Mucosa of descending colon (tissue), 3 donors: ENCODE measurements at regions not wholly inside any gene's neighbourhood (a gene's known extent, or its start where the extent isn't known, plus 50 kb on each side); places are given as distances from the start of the nearest gene placed in this dataset.

Experiments used
- ATAC-seq: fragments of 200-7000 bp; cut with Tn5 transposase; one replicate; pipeline ENCODE4 v1.9.1; 2020; ENCODE audit warnings: mild to moderate bottlenecking, moderate library complexity
- DNase-seq, 3 donors: peaks; one replicate each; pipeline ENCODE4 v3.0.0-alpha.2; 2020
- H3K36me3 ChIP-seq: fragments of 200-600 bp; one replicate; pipeline ENCODE4 v1.8.0; 2021; ENCODE audit warnings: low read depth, mild to moderate bottlenecking
- H3K4me1 ChIP-seq: fragments of 200-600 bp; one replicate; pipeline ENCODE4 v1.8.0; 2021; ENCODE audit warnings: low read depth, mild to moderate bottlenecking
- H3K4me3 ChIP-seq: fragments of 200-600 bp; one replicate; pipeline ENCODE4 v1.8.0; 2021; ENCODE audit warnings: mild to moderate bottlenecking
- H3K9me3 ChIP-seq: fragments of 200-600 bp; one replicate; pipeline ENCODE4 v1.8.0; 2021; ENCODE audit warnings: mild to moderate bottlenecking
- intact Hi-C, 2 donors: fragments of 100-400 bp; cut with DNase I in 1 of 2; cut with micrococcal nuclease in 1 of 2; formaldehyde crosslinking; loops; one replicate each; pipeline versions ENCODE4 v1.11.0 to v1.11.1; 2022; cut with DNase I, micrococcal nuclease
- TF ChIP-seq, protein P1 (sequence below): fragments of 200-600 bp; IDR thresholded peaks from one replicate; pipeline ENCODE4 v1.8.0; 2022; ENCODE audit warnings: antibody characterized with exemption, mild to moderate bottlenecking
- donor health status: DM: no; HTN: no; CAD: no; lungs with moderate emphysema.
- donor health status: DM: no; HTN: no; CAD: no.
- donor health status: DM: no; HTN: yes; CAD: no.

DNA sequence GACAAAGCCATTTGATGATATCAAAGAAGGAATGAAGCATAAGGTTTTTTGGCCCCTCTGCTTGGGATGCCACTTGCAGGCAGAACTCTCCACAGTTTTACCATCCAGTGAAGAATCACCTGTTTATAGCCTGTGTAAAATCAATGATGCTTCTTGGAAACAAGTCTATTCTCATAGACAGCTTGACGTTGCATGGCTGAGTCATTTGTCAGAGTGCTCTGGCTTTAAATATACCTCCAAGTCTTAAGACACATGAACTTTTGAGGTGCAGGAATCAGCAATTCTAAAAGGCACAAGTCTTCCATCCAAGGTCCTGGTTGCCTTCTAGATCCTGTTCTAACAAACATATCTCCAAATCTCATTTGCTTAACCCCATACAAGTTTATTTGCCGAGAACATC lies 53.6 kb upstream of the KIRREL3 start:
- ATAC-seq (no peak), DNase-seq (no peak)
- TF ChIP-seq, protein P1, sequence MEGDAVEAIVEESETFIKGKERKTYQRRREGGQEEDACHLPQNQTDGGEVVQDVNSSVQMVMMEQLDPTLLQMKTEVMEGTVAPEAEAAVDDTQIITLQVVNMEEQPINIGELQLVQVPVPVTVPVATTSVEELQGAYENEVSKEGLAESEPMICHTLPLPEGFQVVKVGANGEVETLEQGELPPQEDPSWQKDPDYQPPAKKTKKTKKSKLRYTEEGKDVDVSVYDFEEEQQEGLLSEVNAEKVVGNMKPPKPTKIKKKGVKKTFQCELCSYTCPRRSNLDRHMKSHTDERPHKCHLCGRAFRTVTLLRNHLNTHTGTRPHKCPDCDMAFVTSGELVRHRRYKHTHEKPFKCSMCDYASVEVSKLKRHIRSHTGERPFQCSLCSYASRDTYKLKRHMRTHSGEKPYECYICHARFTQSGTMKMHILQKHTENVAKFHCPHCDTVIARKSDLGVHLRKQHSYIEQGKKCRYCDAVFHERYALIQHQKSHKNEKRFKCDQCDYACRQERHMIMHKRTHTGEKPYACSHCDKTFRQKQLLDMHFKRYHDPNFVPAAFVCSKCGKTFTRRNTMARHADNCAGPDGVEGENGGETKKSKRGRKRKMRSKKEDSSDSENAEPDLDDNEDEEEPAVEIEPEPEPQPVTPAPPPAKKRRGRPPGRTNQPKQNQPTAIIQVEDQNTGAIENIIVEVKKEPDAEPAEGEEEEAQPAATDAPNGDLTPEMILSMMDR, result no peak
- peaks cover 11% of the 10 kb centered on the region for H3K4me1 ChIP-seq
- intact Hi-C loops, result no loop called here
- H3K4me3 ChIP-seq, result no peak overlapping the region
- no peaks in the 10 kb centered on the region for H3K36me3 ChIP-seq
- H3K9me3 ChIP-seq, result no peaks in the 10 kb centered on the region

DNA sequence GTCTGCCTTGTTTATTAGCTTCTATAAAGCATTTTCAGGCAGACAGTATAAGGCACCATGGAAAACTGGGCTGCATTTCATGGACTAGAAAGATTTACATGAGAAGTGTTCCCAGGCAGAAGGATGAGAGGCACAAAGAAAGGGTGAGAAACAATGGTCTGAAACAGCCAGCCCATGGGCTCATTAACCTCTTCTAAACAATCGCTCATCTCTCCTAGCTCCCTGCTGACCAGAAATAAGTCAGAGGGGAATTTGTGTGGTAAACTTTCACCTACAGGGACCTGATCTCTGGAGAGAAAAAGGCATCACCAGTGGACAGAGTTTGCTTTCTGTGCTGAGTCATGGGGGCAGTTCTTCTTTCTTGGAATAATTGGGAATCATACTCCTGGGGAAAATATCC lies 51.8 kb upstream of the KIRREL3 start:
- H3K4me3 ChIP-seq, result no peak overlapping the region
- no peak for ATAC-seq
- intact Hi-C loops, result no loop called here
- no peaks in the 10 kb centered on the region for H3K36me3 ChIP-seq
- H3K9me3 ChIP-seq, result no peaks in the 10 kb centered on the region
- DNase-seq, result no peak
- H3K4me1 ChIP-seq, result peaks cover 15% of the 10 kb centered on the region
- TF ChIP-seq, protein P1, result no peak
